SK-N-SH (cell line): ENCODE measurements at regions not wholly inside any gene's neighbourhood (a gene's known extent, or its start where the extent isn't known, plus 50 kb on each side); places are given as distances from the start of the nearest gene placed in this dataset.

Source experiments
- CTCF ChIA-PET: fragments of 300-600, 350-600 bp; formaldehyde crosslinking; extraction: SDS; loops from one replicate; lab custom pipeline; 2021; lab: Yijun Ruan, JAX
- POLR2A ChIA-PET: fragments of 350-600 bp; sonication (Branson Sonifier 250); formaldehyde crosslinking; extraction: SDS; loops from one replicate; lab custom pipeline; 2020; ENCODE audit warnings: antibody characterized with exemption, inconsistent platforms; lab: Yijun Ruan, JAX
- DNase-seq: peaks from one replicate; pipeline ENCODE4 v3.0.0; 2012
- H2AFZ ChIP-seq: fragments of 200-600 bp; sonication (generic); 2 replicates; pipeline ENCODE4 v1.8.1; 2016; ENCODE audit warnings: antibody characterized with exemption, mild to moderate bottlenecking, low read depth
- H3F3A ChIP-seq: fragments of 200-600 bp; sonication (generic); replicated peaks from 2 replicates; pipeline ENCODE3; 2016; ENCODE audit warnings: antibody characterized with exemption, mild to moderate bottlenecking; ENCODE audit not compliant: insufficient read depth
- H3K27ac ChIP-seq, 2 experiments: fragments of 200-500 bp in 1 of 2; fragments of 200-600 bp in 1 of 2; sonication (Bioruptor generic) in 1 of 2; sonication (generic), shearing (Covaris generic) in 1 of 2; 2 replicates each; pipeline versions ENCODE4 v1.5.1 to v1.6.1; 2014 to 2016; ENCODE audit warnings: low read depth in 2 of 2, inconsistent platforms in 1 of 2, low read length in 1 of 2, mild to moderate bottlenecking in 1 of 2, mixed read lengths in 1 of 2
- H3K27me3 ChIP-seq: fragments of 200-600 bp; sonication (generic), shearing (Covaris generic); 2 replicates; pipeline ENCODE4 v1.6.1; 2016; ENCODE audit warnings: mixed run types; ENCODE audit not compliant: insufficient read depth
- H3K36me3 ChIP-seq, 2 experiments: fragments of 200-500 bp in 1 of 2; fragments of 200-600 bp in 1 of 2; sonication (Bioruptor generic) in 1 of 2; sonication (generic) in 1 of 2; replicated peaks in 1 of 2; 2 replicates each; pipeline versions ENCODE3 to v1.5.1; 2014 to 2016; ENCODE audit warnings: low read length in 1 of 2, mild to moderate bottlenecking in 1 of 2; ENCODE audit not compliant: insufficient read depth in 2 of 2, control insufficient read depth in 1 of 2
- H3K4me1 ChIP-seq, 2 experiments: fragments of 200-500 bp in 1 of 2; fragments of 200-600 bp in 1 of 2; sonication (Bioruptor generic) in 1 of 2; sonication (generic), shearing (Covaris generic) in 1 of 2; 2 replicates each; pipeline versions ENCODE4 v1.5.1 to v1.6.1; 2014 to 2016; ENCODE audit warnings: low read depth in 1 of 2, low read length in 1 of 2, mixed run types in 1 of 2; ENCODE audit not compliant: insufficient read depth in 2 of 2, control insufficient read depth in 1 of 2
- H3K4me2 ChIP-seq: fragments of 200-600 bp; sonication (generic), shearing (Covaris generic); 2 replicates; pipeline ENCODE4 v1.6.1; 2017; ENCODE audit warnings: mixed run types
- H3K4me3 ChIP-seq, 2 experiments: fragments of 200-500 bp in 1 of 2; fragments of 200-600 bp in 1 of 2; sonication (Bioruptor generic) in 1 of 2; sonication (generic), shearing (Covaris generic) in 1 of 2; 2 replicates each; pipeline versions ENCODE4 v1.5.1 to v1.8.1; 2014 to 2016; ENCODE audit warnings: low read depth in 2 of 2, inconsistent platforms in 1 of 2, low read length in 1 of 2, mild to moderate bottlenecking in 1 of 2, mixed read lengths in 1 of 2, moderate library complexity in 1 of 2
- H3K79me2 ChIP-seq: fragments of 200-600 bp; sonication (generic); 2 replicates; pipeline ENCODE4 v1.8.1; 2017; ENCODE audit warnings: mild to moderate bottlenecking; ENCODE audit not compliant: insufficient read depth
- H3K9ac ChIP-seq: fragments of 200-600 bp; sonication (generic); 2 replicates; pipeline ENCODE4 v1.6.1; 2017; ENCODE audit warnings: mixed run types
- H3K9me2 ChIP-seq: fragments of 200-600 bp; sonication (generic); 2 replicates; pipeline ENCODE4 v1.6.1; 2017; ENCODE audit warnings: mixed run types
- H3K9me3 ChIP-seq: fragments of 200-600 bp; sonication (generic); 2 replicates; pipeline ENCODE4 v1.6.1; 2017; ENCODE audit warnings: mixed run types, mild to moderate bottlenecking, moderate library complexity
- H4K20me1 ChIP-seq: fragments of 200-600 bp; sonication (generic); 2 replicates; pipeline ENCODE4 v1.6.1; 2017; ENCODE audit warnings: mild to moderate bottlenecking, mixed run types; ENCODE audit not compliant: insufficient read depth
- ELF1 ChIP-seq: IDR thresholded peaks from 2 replicates; pipeline ENCODE4 v1.4.0; 2012
- EP300 ChIP-seq, 2 experiments: IDR thresholded peaks; 2 replicates each; pipeline versions ENCODE4 v1.4.0 to v1.6.1; 2012; ENCODE audit warnings: borderline replicate concordance in 1 of 2, low read depth in 1 of 2, low read length in 1 of 2
- EZH2phosphoT487 ChIP-seq: fragments of 200-600 bp; sonication (generic); IDR thresholded peaks from 2 replicates; pipeline ENCODE4 v1.6.1; 2017; ENCODE audit warnings: low read depth, mixed run types, mild to moderate bottlenecking, antibody characterized with exemption, moderate library complexity, borderline replicate concordance
- FOXM1 ChIP-seq: IDR thresholded peaks from 2 replicates; pipeline ENCODE4 v1.4.0; 2012; ENCODE audit warnings: low read depth, mild to moderate bottlenecking
- GABPA ChIP-seq: IDR thresholded peaks from 2 replicates; pipeline ENCODE4 v1.4.0; 2012; ENCODE audit warnings: low read depth, mild to moderate bottlenecking
- GATA2 ChIP-seq: sonication (generic); formaldehyde crosslinking; IDR thresholded peaks from 2 replicates; pipeline ENCODE4 v1.5.0; 2020; ENCODE audit warnings: mild to moderate bottlenecking, missing genetic modification reagents
- JUND ChIP-seq: IDR thresholded peaks from 2 replicates; pipeline ENCODE4 v1.4.0; 2012
- NFIC ChIP-seq: IDR thresholded peaks from 2 replicates; pipeline ENCODE4 v1.4.0; 2012; ENCODE audit warnings: borderline replicate concordance
- POLR2AphosphoS5 ChIP-seq: IDR thresholded peaks from 2 replicates; pipeline ENCODE4 v1.6.1; 2012; ENCODE audit warnings: low read depth, low read length
- RFX5 ChIP-seq: IDR thresholded peaks from 2 replicates; pipeline ENCODE4 v1.6.1; 2012; ENCODE audit warnings: mild to moderate bottlenecking, improper control_type of control experiment, low read length
- RXRA ChIP-seq: IDR thresholded peaks from 2 replicates; pipeline ENCODE4 v1.4.0; 2012; ENCODE audit warnings: low read depth, mild to moderate bottlenecking, borderline replicate concordance
- SIN3A ChIP-seq: IDR thresholded peaks from 2 replicates; pipeline ENCODE4 v1.6.1; 2012; ENCODE audit warnings: low read depth, mild to moderate bottlenecking, low read length, moderate library complexity, borderline replicate concordance
- TEAD4 ChIP-seq: IDR thresholded peaks from 2 replicates; pipeline ENCODE4 v1.4.0; 2012; ENCODE audit warnings: mild to moderate bottlenecking, borderline replicate concordance; ENCODE audit not compliant: insufficient read depth
- YY1 ChIP-seq: IDR thresholded peaks from 2 replicates; pipeline ENCODE4 v1.4.0; 2012; ENCODE audit warnings: low read depth, mild to moderate bottlenecking
- WGBS: methylation state at CpG from one replicate; pipeline ENCODE4 v1.1.6; 2017; ENCODE audit warnings: low lambda C conversion rate; 5-methylcytosine and 5-hydroxymethylcytosine counted together
- TF ChIP-seq, protein P1 (sequence below): IDR thresholded peaks from 2 replicates; pipeline ENCODE4 v1.6.1; 2012; ENCODE audit warnings: mild to moderate bottlenecking, low read depth, low read length, moderate library complexity
- TF ChIP-seq, protein P2 (sequence below): fragments of 150-350 bp; IDR thresholded peaks from 2 replicates; pipeline ENCODE4 v1.6.1; 2016; ENCODE audit warnings: mild to moderate bottlenecking, low read depth, low read length
- TF ChIP-seq, protein P3 (sequence below): IDR thresholded peaks from 2 replicates; pipeline ENCODE4; 2012
- TF ChIP-seq, protein P4 (sequence below): IDR thresholded peaks from 2 replicates; pipeline ENCODE4 v1.4.0; 2012; ENCODE audit warnings: low read depth, borderline replicate concordance
- TF ChIP-seq, protein P5 (sequence below): IDR thresholded peaks from 2 replicates; pipeline ENCODE4 v1.4.0; 2012; ENCODE audit warnings: low read depth

DNA sequence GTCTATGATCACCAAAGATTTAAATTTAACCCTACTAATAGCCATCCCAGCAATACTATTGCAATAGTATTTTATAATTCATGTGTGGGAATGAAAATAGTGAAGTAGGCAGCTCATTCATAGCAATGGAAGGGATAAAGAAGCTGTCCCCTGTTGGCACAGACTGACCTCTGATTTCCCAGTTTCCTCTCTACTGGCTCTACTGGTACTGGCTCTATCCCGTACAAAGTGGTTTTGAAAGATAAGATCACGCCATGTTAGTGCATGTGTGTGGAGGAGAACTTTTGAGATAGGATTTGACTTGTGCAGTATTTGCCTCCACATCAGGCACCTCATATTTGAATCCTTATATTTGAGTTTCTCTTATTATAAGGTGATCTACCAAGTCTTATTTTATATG, 227.3 kb upstream of the ADGRL2 start:
- Histone ChIP-seq H2AFZ (no peak overlapping the region), H3K36me3 (no peaks in the 10 kb centered on the region), H3K4me3 (no peak overlapping the region), H3K4me1 (peaks cover 0 to 7% of the 10 kb centered on the region in 2 experiments; a peak in 2 of 4 replicates), H3K27ac (no peak overlapping the region; a peak in 1 of 4 replicates), H3K4me2 (no peak overlapping the region), H3K79me2 (no peaks in the 10 kb centered on the region), H3K9me3 (no peaks in the 10 kb centered on the region), H3K9me2 (no peaks in the 10 kb centered on the region), H3K9ac (no peak overlapping the region), H4K20me1 (no peaks in the 10 kb centered on the region), H3F3A (no peaks in the 10 kb centered on the region), H3K27me3 (no peaks in the 10 kb centered on the region)
- TF ChIP-seq TEAD4: no peak
- TF ChIP-seq ELF1: no peak
- TF ChIP-seq GATA2: no peak
- no peak for TF ChIP-seq RFX5
- TF ChIP-seq, protein P1, sequence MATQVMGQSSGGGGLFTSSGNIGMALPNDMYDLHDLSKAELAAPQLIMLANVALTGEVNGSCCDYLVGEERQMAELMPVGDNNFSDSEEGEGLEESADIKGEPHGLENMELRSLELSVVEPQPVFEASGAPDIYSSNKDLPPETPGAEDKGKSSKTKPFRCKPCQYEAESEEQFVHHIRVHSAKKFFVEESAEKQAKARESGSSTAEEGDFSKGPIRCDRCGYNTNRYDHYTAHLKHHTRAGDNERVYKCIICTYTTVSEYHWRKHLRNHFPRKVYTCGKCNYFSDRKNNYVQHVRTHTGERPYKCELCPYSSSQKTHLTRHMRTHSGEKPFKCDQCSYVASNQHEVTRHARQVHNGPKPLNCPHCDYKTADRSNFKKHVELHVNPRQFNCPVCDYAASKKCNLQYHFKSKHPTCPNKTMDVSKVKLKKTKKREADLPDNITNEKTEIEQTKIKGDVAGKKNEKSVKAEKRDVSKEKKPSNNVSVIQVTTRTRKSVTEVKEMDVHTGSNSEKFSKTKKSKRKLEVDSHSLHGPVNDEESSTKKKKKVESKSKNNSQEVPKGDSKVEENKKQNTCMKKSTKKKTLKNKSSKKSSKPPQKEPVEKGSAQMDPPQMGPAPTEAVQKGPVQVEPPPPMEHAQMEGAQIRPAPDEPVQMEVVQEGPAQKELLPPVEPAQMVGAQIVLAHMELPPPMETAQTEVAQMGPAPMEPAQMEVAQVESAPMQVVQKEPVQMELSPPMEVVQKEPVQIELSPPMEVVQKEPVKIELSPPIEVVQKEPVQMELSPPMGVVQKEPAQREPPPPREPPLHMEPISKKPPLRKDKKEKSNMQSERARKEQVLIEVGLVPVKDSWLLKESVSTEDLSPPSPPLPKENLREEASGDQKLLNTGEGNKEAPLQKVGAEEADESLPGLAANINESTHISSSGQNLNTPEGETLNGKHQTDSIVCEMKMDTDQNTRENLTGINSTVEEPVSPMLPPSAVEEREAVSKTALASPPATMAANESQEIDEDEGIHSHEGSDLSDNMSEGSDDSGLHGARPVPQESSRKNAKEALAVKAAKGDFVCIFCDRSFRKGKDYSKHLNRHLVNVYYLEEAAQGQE: no peak
- no peak for TF ChIP-seq EZH2phosphoT487
- TF ChIP-seq RXRA: no peak
- TF ChIP-seq SIN3A: no peak
- no peak for TF ChIP-seq JUND
- TF ChIP-seq EP300 (IDR thresholded peaks at IDR 0.05; ENCODE audit: borderline replicate concordance in 1 of 2, low read depth in 1 of 2, low read length in 1 of 2): no peak
- no peak for TF ChIP-seq YY1
- TF ChIP-seq, protein P2, sequence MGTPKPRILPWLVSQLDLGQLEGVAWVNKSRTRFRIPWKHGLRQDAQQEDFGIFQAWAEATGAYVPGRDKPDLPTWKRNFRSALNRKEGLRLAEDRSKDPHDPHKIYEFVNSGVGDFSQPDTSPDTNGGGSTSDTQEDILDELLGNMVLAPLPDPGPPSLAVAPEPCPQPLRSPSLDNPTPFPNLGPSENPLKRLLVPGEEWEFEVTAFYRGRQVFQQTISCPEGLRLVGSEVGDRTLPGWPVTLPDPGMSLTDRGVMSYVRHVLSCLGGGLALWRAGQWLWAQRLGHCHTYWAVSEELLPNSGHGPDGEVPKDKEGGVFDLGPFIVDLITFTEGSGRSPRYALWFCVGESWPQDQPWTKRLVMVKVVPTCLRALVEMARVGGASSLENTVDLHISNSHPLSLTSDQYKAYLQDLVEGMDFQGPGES: no peak
- TF ChIP-seq POLR2AphosphoS5: no peak
- TF ChIP-seq FOXM1: no peak
- TF ChIP-seq, protein P3, sequence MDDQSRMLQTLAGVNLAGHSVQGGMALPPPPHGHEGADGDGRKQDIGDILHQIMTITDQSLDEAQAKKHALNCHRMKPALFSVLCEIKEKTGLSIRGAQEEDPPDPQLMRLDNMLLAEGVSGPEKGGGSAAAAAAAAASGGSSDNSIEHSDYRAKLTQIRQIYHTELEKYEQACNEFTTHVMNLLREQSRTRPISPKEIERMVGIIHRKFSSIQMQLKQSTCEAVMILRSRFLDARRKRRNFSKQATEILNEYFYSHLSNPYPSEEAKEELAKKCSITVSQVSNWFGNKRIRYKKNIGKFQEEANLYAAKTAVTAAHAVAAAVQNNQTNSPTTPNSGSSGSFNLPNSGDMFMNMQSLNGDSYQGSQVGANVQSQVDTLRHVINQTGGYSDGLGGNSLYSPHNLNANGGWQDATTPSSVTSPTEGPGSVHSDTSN: no peak
- TF ChIP-seq GABPA: no peak
- TF ChIP-seq, protein P4, sequence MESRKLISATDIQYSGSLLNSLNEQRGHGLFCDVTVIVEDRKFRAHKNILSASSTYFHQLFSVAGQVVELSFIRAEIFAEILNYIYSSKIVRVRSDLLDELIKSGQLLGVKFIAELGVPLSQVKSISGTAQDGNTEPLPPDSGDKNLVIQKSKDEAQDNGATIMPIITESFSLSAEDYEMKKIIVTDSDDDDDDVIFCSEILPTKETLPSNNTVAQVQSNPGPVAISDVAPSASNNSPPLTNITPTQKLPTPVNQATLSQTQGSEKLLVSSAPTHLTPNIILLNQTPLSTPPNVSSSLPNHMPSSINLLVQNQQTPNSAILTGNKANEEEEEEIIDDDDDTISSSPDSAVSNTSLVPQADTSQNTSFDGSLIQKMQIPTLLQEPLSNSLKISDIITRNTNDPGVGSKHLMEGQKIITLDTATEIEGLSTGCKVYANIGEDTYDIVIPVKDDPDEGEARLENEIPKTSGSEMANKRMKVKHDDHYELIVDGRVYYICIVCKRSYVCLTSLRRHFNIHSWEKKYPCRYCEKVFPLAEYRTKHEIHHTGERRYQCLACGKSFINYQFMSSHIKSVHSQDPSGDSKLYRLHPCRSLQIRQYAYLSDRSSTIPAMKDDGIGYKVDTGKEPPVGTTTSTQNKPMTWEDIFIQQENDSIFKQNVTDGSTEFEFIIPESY: no peak
- no peak for TF ChIP-seq NFIC
- TF ChIP-seq, protein P5, sequence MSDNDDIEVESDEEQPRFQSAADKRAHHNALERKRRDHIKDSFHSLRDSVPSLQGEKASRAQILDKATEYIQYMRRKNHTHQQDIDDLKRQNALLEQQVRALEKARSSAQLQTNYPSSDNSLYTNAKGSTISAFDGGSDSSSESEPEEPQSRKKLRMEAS: no peak
- POLR2A ChIA-PET: interaction anchor here (1.2 kb wide), 1 partner anchor 227 kb away, joined by 3 read pairs; the partner anchor contains the start of gene ADGRL2
- 79% methylated on average over 2 of the region's 2 CpGs for WGBS
- DNase-seq: no peak
- CTCF ChIA-PET: interaction anchor here (1.0 to 1.6 kb wide), 2 partner anchors 28 to 187 kb away, joined by 3 to 5 read pairs; no protein-coding TSS in a partner anchor
